ENCODE measurements at regions not wholly inside any gene's neighbourhood (a gene's known extent, or its start where the extent isn't known, plus 50 kb on each side); places are given as distances from the start of the nearest gene placed in this dataset.

DNA sequence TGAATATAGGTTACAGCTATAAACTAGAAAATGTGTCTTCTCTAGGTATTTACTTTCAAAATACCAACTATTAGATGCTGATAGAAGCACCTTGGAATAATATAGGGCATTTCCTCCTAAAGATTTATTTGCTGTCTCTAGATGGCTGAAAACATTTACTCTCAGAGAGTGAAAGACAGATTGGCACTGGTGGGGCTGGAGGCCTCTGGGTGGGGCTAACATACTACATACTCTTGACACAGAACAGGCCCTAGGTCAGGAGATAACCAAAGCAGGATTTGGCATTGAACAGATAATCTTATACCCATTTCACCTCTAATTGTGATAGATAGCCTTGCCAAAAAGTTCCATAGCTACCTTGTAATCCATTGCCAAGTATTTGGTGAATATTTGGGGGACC is 253.3 kb upstream of the TBC1D5 start:
- no peaks in the 10 kb centered on the region for H3K79me2 ChIP-seq (ENCODE audit: insufficient read depth, low read depth)
- TF ChIP-seq, protein P1, sequence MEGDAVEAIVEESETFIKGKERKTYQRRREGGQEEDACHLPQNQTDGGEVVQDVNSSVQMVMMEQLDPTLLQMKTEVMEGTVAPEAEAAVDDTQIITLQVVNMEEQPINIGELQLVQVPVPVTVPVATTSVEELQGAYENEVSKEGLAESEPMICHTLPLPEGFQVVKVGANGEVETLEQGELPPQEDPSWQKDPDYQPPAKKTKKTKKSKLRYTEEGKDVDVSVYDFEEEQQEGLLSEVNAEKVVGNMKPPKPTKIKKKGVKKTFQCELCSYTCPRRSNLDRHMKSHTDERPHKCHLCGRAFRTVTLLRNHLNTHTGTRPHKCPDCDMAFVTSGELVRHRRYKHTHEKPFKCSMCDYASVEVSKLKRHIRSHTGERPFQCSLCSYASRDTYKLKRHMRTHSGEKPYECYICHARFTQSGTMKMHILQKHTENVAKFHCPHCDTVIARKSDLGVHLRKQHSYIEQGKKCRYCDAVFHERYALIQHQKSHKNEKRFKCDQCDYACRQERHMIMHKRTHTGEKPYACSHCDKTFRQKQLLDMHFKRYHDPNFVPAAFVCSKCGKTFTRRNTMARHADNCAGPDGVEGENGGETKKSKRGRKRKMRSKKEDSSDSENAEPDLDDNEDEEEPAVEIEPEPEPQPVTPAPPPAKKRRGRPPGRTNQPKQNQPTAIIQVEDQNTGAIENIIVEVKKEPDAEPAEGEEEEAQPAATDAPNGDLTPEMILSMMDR (conservative IDR thresholded peaks at IDR 0.05; ENCODE audit: low read depth, low read length) = no peak
- H3K4me3 ChIP-seq (IDR thresholded peaks at IDR 0.05; ENCODE audit: insufficient read depth, low read depth, low read length) = no peak overlapping the region
- H3K4me1 ChIP-seq (ENCODE audit: low read depth, poor library complexity, severe bottlenecking) = no peaks in the 10 kb centered on the region
- no peak overlapping the region for H3K27ac ChIP-seq
- no peaks in the 10 kb centered on the region for H3K27me3 ChIP-seq (ENCODE audit: insufficient read depth, low read depth)
- no peak overlapping the region for H3K4me2 ChIP-seq
- no peaks in the 10 kb centered on the region for H4K20me1 ChIP-seq (ENCODE audit: insufficient read depth)
- no peaks in the 10 kb centered on the region for H3K36me3 ChIP-seq (ENCODE audit: insufficient read depth)
- H2AFZ ChIP-seq (ENCODE audit: low read depth) = no peak overlapping the region
- no peak overlapping the region for H3K9ac ChIP-seq

DNA sequence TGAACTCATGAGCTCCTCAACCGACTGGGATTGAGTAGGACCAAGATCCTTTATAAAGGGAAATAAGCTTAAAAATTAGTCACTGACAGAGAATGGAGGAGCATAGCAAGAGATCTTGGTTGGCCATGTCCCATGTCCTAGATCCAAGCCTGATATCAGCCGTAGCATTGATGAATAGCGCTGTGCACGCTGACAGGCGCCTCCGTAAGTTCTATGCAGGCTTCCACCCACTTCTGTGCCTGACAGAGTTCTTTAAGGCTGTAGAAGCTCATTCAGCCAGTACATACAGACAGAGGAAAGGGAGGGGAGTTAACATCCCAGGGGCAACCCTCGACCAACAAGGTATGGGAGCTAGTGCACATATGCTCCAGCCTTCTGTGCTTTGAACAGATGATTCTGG is 251.7 kb upstream of the TBC1D5 start:
- TF ChIP-seq, protein P1 (conservative IDR thresholded peaks at IDR 0.05; ENCODE audit: low read depth, low read length) = no peak
- no peaks in the 10 kb centered on the region for H3K27me3 ChIP-seq (ENCODE audit: insufficient read depth, low read depth)
- H3K4me1 ChIP-seq (ENCODE audit: low read depth, poor library complexity, severe bottlenecking) = no peaks in the 10 kb centered on the region
- no peaks in the 10 kb centered on the region for H3K36me3 ChIP-seq (ENCODE audit: insufficient read depth)
- H3K27ac ChIP-seq = no peak overlapping the region
- no peaks in the 10 kb centered on the region for H3K79me2 ChIP-seq (ENCODE audit: insufficient read depth, low read depth)
- H3K9ac ChIP-seq = no peak overlapping the region
- H3K4me2 ChIP-seq = no peak overlapping the region
- no peak overlapping the region for H3K4me3 ChIP-seq (IDR thresholded peaks at IDR 0.05; ENCODE audit: insufficient read depth, low read depth, low read length)
- no peak overlapping the region for H2AFZ ChIP-seq (ENCODE audit: low read depth)
- H4K20me1 ChIP-seq (ENCODE audit: insufficient read depth) = no peaks in the 10 kb centered on the region

DNA sequence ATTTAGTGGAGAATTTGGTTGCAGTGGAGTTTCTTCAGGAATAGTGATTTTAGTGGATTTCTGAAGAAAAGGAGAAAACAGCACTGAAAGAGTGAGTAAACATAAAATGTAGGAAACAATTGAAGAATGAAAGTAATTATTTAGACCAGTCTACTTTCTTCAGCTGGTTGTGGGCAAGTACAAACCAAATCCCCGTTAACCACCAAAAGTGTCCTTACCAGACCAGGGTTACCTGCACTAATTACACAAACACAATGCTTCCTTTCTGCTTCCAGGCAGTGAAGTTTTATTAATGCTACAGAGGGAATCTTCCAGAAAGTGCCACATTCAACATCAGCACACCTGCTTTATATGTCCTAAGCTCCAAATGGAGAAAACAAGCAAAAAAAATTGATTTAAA is 248.0 kb upstream of the TBC1D5 start:
- Histone ChIP-seq H3K9ac (no peak overlapping the region), H3K27ac (no peak overlapping the region), H2AFZ (ENCODE audit: low read depth) (no peak overlapping the region), H3K27me3 (ENCODE audit: insufficient read depth, low read depth) (no peaks in the 10 kb centered on the region), H3K36me3 (ENCODE audit: insufficient read depth) (no peaks in the 10 kb centered on the region), H3K4me1 (ENCODE audit: low read depth, poor library complexity, severe bottlenecking) (no peaks in the 10 kb centered on the region), H3K4me2 (no peak overlapping the region), H3K79me2 (ENCODE audit: insufficient read depth, low read depth) (no peaks in the 10 kb centered on the region), H4K20me1 (ENCODE audit: insufficient read depth) (no peaks in the 10 kb centered on the region), H3K4me3 (IDR thresholded peaks at IDR 0.05; ENCODE audit: insufficient read depth, low read depth, low read length) (no peak overlapping the region)
- TF ChIP-seq, protein P1 (conservative IDR thresholded peaks at IDR 0.05; ENCODE audit: low read depth, low read length) = no peak

DNA sequence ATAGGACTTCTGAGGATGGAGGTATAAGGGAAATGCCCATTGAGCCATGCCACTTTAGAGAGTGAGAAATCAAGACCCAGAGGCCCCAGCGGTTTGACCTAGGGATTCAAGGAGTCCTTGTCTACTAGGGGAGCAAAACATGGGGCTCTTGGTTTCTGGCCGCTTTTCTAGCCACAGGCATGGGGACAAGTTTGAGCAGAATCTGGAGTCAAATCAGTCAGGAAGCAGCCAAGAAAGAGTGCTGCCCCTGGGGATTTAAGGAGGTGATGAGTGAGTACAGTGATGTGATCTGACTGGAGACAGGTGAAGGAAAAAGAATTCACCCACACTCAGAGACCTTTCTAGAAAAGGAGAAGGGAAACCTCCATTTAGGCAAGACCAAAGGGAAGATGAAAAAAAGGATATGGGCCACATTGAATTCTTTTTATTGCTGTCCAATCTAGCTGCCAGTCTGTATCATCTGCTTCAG is 244.0 kb upstream of the TBC1D5 start:
- H3K79me2 ChIP-seq (ENCODE audit: insufficient read depth, low read depth) = no peaks in the 10 kb centered on the region

More for the DNA sequence above, 244.0 kb upstream of the TBC1D5 start:
- Histone ChIP-seq H4K20me1 (ENCODE audit: insufficient read depth) (no peaks in the 10 kb centered on the region), H3K27me3 (ENCODE audit: insufficient read depth, low read depth) (no peaks in the 10 kb centered on the region), H3K27ac (no peak overlapping the region), H3K4me3 (IDR thresholded peaks at IDR 0.05; ENCODE audit: insufficient read depth, low read depth, low read length) (no peak overlapping the region), H3K4me1 (ENCODE audit: low read depth, poor library complexity, severe bottlenecking) (no peaks in the 10 kb centered on the region), H2AFZ (ENCODE audit: low read depth) (no peak overlapping the region), H3K9ac (no peak overlapping the region), H3K36me3 (ENCODE audit: insufficient read depth) (no peaks in the 10 kb centered on the region), H3K4me2 (no peak overlapping the region)
- TF ChIP-seq, protein P1 (conservative IDR thresholded peaks at IDR 0.05; ENCODE audit: low read depth, low read length) = no peak
